ENCODE measurements at regions not wholly inside any gene's neighbourhood (a gene's known extent, or its start where the extent isn't known, plus 50 kb on each side); places are given as distances from the start of the nearest gene placed in this dataset.

DNA sequence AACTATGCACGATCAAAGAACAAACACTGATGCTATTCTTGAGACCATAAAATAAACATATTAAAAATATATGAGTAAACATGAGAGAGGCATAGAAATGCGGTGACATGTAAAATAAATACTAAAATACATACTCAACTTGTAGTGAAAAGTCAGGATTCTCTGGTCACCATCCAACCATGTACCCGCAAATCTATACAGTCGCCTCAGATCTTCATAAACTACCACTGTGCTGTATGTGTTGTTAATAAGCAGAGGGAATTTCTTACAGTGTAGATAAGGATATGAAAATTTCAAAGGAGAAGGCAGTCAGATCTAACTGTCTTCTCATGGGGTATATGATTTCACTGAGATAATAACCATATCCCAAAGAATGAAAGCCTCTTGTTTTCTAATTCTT lies 67.8 kb upstream of the FAM47B start:
- no peak for DNase-seq (ENCODE audit: low read depth)

DNA sequence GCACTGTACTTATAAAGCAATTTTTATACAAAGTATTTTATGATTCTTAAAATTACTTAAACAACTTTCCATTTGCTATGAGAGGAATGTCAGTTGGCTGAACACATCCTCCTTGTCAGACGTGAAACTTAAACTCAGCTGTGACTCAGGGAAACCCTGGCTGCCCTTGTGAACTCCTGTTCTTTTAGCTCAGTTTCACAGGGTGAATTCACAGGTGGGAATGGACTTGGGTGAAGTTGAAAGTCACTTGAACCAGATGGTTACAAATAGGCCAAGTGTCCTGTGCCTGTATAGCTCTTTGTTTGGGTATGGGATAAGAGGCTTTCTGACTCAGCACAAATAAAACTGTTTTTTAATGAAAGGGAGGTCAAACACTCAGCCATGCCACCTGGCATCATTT lies 67.4 kb upstream of the FAM47B start:
- no peak for DNase-seq (ENCODE audit: low read depth)

DNA sequence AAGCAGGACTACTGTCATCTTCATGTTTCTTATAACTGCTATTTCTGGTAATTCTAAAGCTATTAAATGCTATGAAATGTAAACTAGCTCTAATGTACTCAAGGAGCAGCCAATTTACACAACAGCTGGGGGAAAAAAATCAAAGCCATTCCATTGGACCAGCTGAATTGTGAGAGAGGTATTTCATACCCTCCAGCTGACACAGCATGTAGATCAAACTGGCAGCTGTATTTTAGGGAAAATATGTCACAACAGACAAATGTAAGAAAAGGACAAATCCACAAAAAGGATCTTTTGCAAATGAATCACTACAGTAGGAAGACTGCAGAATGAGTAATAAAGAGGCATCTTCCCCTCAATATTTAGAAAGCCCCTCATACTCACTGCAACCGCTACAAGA lies 65.2 kb upstream of the FAM47B start:
- DNase-seq (ENCODE audit: low read depth) = no peak

DNA sequence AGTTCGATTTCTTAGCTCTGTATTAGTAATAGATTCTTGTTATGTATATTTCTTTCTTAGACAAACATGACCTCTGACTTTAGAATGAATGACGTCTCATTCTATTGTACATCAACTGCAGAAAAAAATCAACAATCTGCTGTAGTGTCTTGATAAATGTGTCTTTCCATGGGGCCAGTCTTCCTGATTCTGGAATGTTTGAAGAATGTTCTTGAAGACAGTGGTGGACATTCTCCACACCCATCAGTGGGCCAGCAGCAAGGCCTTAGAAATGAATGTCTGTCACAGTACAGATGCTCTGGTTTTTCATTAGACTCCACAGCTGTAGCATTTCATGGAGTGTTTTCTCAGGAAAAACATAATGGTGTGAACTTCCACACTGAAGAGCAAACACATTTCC lies 63.2 kb upstream of the FAM47B start:
- no peak for DNase-seq (ENCODE audit: low read depth)

DNA sequence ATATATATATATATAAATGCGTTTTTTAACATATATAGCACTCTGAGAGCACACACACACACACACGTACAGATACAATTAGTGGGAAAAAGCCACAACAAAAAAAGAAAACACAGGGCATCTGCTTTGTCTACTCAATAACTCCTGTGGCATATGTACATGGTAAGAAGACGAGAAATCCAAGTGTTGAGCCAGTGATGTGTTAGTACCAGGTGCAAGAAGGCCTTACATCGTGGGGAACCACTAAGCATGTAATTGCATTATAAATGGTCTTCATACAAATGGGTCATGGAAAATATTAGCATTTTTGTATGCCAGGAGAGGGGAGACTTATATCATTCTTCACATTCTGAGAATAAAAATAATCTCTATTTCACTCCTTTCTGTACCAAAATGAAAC lies 62.7 kb upstream of the FAM47B start:
- DNase-seq (ENCODE audit: low read depth) = no peak

DNA sequence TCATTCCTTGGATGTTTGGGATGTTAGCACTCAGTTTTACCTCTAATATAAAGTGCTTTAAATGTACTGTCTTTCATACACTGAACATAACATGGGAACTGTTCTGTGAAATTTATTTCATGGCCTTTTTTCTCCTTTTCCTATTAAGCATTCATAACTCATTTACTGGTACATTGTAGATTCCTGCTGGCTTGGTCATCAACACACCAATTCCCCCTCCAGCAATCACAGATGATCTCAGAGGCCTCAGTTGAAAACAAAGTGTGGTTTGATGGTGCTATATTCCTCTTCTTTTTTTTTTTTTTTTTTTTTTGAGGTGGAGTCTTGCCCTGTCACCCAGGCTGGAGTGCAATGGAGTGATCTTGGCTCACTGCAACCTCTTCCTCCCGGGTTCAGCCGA lies 61.9 kb upstream of the FAM47B start:
- no peak for DNase-seq (ENCODE audit: low read depth)

DNA sequence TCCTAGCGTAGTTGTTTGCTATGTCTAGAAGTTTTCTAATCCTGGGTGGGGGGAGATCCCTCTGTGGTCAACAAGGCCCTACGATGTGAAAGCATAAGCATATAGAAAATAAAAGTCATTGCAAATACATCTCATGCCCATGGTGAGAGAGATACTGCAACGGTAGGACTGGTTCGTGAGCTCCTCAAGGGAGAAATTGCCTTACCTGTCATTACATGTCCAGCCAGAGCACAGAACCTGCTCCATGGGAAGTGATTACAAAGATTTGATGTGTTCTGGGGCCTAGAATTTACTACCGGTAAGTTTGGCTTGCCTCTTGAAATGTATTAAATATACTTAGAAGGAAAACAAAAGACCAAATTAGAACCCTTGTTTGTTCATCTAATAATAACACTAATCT lies 60.9 kb upstream of the FAM47B start:
- DNase-seq (ENCODE audit: low read depth) = no peak

DNA sequence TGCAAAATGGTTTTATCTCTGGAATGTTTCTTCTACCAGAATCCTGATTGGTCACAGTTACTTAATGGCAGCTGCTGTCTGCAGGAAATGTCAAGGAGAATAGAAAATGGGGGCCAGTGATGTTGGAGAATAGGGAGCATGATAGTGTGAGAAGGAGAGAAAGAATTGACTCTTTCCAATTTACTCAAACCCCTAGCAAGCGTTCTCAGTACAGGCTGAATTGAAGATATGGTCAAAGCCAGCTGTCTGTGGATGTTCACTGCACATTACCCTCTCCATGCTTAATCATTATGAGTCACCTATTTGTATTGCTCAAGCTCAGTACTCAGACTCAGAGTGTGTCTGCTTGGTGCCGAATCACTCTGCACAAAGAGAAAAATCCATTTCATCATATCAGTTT lies 57.8 kb upstream of the FAM47B start:
- DNase-seq (ENCODE audit: low read depth) = no peak

DNA sequence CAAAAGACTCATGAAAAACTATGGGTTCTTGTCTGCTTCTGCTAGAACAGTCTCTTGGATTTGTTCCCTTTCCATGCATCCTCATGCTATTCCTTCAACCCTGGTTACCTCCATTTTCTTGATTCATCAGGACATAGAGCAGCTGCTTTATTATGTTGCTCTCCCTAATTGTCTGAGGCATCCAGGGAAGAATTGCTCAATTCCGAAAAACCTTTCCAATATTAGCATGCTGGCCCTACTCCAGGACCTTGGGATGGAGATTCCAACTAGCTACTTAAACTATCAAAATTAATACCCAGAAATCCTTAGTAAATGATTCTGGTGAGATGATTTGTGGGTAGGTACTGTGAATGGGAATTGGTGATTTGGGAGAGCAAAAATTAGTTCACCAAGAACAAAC lies 56.6 kb upstream of the FAM47B start:
- no peak for DNase-seq (ENCODE audit: low read depth)

DNA sequence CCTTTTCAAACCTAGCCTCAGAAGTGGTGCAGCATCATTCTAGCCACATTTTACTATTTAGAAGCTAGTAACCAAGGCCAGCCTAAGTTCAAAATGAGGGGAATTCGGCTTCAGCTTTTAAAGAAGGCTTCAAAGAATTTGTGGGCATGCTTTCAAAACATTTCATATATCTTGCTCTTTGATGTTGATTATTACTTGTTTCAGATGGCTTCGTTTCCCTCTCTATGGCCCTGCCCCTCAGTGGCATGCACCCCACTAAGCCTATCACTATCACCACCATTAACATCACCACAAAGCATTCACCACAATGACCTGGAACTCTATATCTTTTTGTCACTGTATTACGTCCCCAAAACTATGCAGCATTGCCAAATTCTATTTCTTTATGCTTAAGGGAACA lies 51.2 kb upstream of the FAM47B start:
- no peak for DNase-seq (ENCODE audit: low read depth)
